NCI-H2227 treated with DMSO at 0.1 percent for 48 hours (cell line): ENCODE measurements at regions not wholly inside any gene's neighbourhood (a gene's known extent, or its start where the extent isn't known, plus 50 kb on each side); places are given as distances from the start of the nearest gene placed in this dataset.
"Not testable (repeated sequence)": the region's sequence is repeated elsewhere in the genome, so short reads cannot be mapped to it uniquely, and the experiment has no call there.

ENCODE experiments used
- DNase-seq: peaks from one replicate; lab custom pipeline; 2025; lab: John Stamatoyannopoulos, UW

GRCh38 chr4:18458465-18458864 lies 436.9 kb upstream of the LCORL start:
- DNase-seq = no peak

- DNase-seq = no peak
Observed at GRCh38 chr4:18454349-18454748, 432.8 kb upstream of the LCORL start.

- DNase-seq = no peak
Observed at GRCh38 chr4:18445110-18445509, 423.6 kb upstream of the LCORL start.

- DNase-seq = no peak
Observed at GRCh38 chr4:18444206-18444605, 422.7 kb upstream of the LCORL start.

GRCh38 chr4:18442957-18443356 lies 421.4 kb upstream of the LCORL start:
- no peak for DNase-seq

GRCh38 chr4:18441676-18442075 lies 420.1 kb upstream of the LCORL start:
- DNase-seq = no peak

GRCh38 chr4:18441203-18441590 lies 419.6 kb upstream of the LCORL start:
- no peak for DNase-seq

- DNase-seq = no peak
Observed at GRCh38 chr4:18440527-18441202, 419.1 kb upstream of the LCORL start.

GRCh38 chr4:18439311-18439710 lies 417.8 kb upstream of the LCORL start:
- no peak for DNase-seq

- peak; percentile 52 for DNase-seq
Observed at GRCh38 chr4:18435781-18436180, 414.2 kb upstream of the LCORL start.

- no peak for DNase-seq
Observed at GRCh38 chr4:18422685-18423084, 401.1 kb upstream of the LCORL start.

- no peak for DNase-seq
Observed at GRCh38 chr4:18421519-18421918, 400.0 kb upstream of the LCORL start.

GRCh38 chr4:18419780-18420179 lies 398.2 kb upstream of the LCORL start:
- DNase-seq = no peak

- DNase-seq = not testable (repeated sequence)
Observed at GRCh38 chr4:18418195-18418898, 396.8 kb upstream of the LCORL start.

- DNase-seq = not testable (repeated sequence)
Observed at GRCh38 chr4:18417651-18418050, 396.1 kb upstream of the LCORL start.

- DNase-seq = no peak
Observed at GRCh38 chr4:18406264-18406663, 384.7 kb upstream of the LCORL start.

GRCh38 chr4:18405054-18405453 lies 383.5 kb upstream of the LCORL start:
- no peak for DNase-seq

- DNase-seq = no peak
Observed at GRCh38 chr4:18404642-18405041, 383.1 kb upstream of the LCORL start.

GRCh38 chr4:18403327-18403726 lies 381.8 kb upstream of the LCORL start:
- no peak for DNase-seq

- no peak for DNase-seq
Observed at GRCh38 chr4:18401868-18402267, 380.3 kb upstream of the LCORL start.

- DNase-seq = peak; percentile 23
Observed at GRCh38 chr4:18401425-18401824, 379.9 kb upstream of the LCORL start.

GRCh38 chr4:18398661-18399060 lies 377.1 kb upstream of the LCORL start:
- peak; percentile 92 for DNase-seq

GRCh38 chr4:18397681-18398390 lies 376.3 kb upstream of the LCORL start:
- DNase-seq = peak; percentile 40
